Heart right ventricle (tissue), 16 donors: ENCODE measurements at regions not wholly inside any gene's neighbourhood (a gene's known extent, or its start where the extent isn't known, plus 50 kb on each side); places are given as distances from the start of the nearest gene placed in this dataset.

Source experiments
- ATAC-seq, 8 donors: fragments of 200-7000 bp; cut with Tn5 transposase; one replicate each; pipeline ENCODE4 v1.9.1; 2020; ENCODE audit warnings: mild to moderate bottlenecking in 8 of 8, moderate library complexity in 8 of 8, moderate number of reproducible peaks in 1 of 8
- DNase-seq, 2 donors: peaks; one replicate each; pipeline ENCODE4 v3.0.0-alpha.2; 2020
- H3K27ac ChIP-seq, 10 donors: fragments of 200-600 bp; sonication (generic) in 2 of 10; one replicate each; pipeline versions ENCODE4 v1.5.0 to v1.8.0; 2020 to 2022; ENCODE audit warnings: mild to moderate bottlenecking in 3 of 10
- H3K27me3 ChIP-seq, 7 donors: fragments of 200-600 bp; one replicate each; pipeline ENCODE4 v1.8.0; 2021 to 2022; ENCODE audit warnings: mild to moderate bottlenecking in 2 of 7
- H3K36me3 ChIP-seq, 9 donors: fragments of 200-600 bp; sonication (generic) in 1 of 9; one replicate each; pipeline versions ENCODE4 v1.5.0 to v1.8.0; 2020 to 2022; ENCODE audit warnings: mild to moderate bottlenecking in 2 of 9
- H3K4me1 ChIP-seq, 9 donors: fragments of 200-600 bp; sonication (generic) in 1 of 9; one replicate each; pipeline versions ENCODE4 v1.5.0 to v1.8.0; 2020 to 2022; ENCODE audit warnings: mild to moderate bottlenecking in 4 of 9
- H3K4me3 ChIP-seq, 10 donors: fragments of 200-600 bp; sonication (generic) in 2 of 10; one replicate each; pipeline versions ENCODE4 v1.5.0 to v1.8.0; 2020 to 2022; ENCODE audit warnings: mild to moderate bottlenecking in 7 of 10, moderate library complexity in 2 of 10
- H3K9me3 ChIP-seq, 11 donors: fragments of 200-600 bp in 10 of 11; sonication (generic) in 2 of 11; one replicate each; pipeline versions ENCODE4 v1.5.0 to v1.8.0; 2013 to 2022; ENCODE audit warnings: mild to moderate bottlenecking in 2 of 11, control low read depth in 1 of 11, moderate library complexity in 1 of 11
- WGBS, 2 donors: extraction: QIAGEN DNeasy Blood & Tissue Kit; methylation state at CpG; one replicate each; pipeline ENCODE4 v1.1.7; 2013; ENCODE audit warnings: inconsistent platforms in 1 of 2; 5-methylcytosine and 5-hydroxymethylcytosine counted together
- intact Hi-C, 10 donors: fragments of 100-400 bp; cut with DNase I; formaldehyde crosslinking; loops; one replicate each; pipeline versions ENCODE4 v1.11.1 to v1.14.2; 2022
- TF ChIP-seq, protein P1 (sequence below), 9 donors: fragments of 200-600 bp; sonication (generic) in 2 of 9; IDR thresholded peaks; one replicate each; pipeline versions ENCODE4 v1.5.0 to v1.8.0; 2021 to 2022; ENCODE audit warnings: antibody characterized with exemption in 9 of 9, mild to moderate bottlenecking in 5 of 9, moderate library complexity in 1 of 9
- donor health status: Arrhythmogenic right ventricular cardiomyopathy.
- donor health status: ischemic (EF 13 %, LVEDD 7.1; RV severe dilation, severe dysfunction).
- donor health status: healthy with polysubstance abuse.
- donor health status: DM: no; HTN: yes; CAD: no.
- donor health status: DM: no; HTN: no; CAD: no.
- donor health status: ischemic (EF 25% LVEDD 6.9; RV normal size, moderate dysfunction).
- donor health status: ischemic (EF 25% LVEDD 5.7; RV mildly dilated, moderate dysfunction).
- donor health status: healthy.
- donor health status: DM: yes; HTN: yes; CAD: no.
- donor health status: Ischemic cardiomyopathy.
- donor health status: ischemic (EF 35%, LVEDD 5.7; RV mildly dilated, moderate dysfunction).
- donor health status: nonischemic (EF 11% LVEDD 7.7; RV severe dilation, severe dysfunction).
- donor health status: DM: yes; HTN: yes; CAD: no.
- donor health status: PGD.
- donor health status: ischemic (EF 29% LVEDD 5.4; RV normal size, mild dysfunction).
- donor health status: nonischemic (EF 23%, LVEDD 6.1; RV moderate dilation, normal function).

- H3K4me3 ChIP-seq, result no peak overlapping the region
Measured at GRCh38 chr10:107442035-107442505, 277.6 kb upstream of the SORCS1 start.

DNA sequence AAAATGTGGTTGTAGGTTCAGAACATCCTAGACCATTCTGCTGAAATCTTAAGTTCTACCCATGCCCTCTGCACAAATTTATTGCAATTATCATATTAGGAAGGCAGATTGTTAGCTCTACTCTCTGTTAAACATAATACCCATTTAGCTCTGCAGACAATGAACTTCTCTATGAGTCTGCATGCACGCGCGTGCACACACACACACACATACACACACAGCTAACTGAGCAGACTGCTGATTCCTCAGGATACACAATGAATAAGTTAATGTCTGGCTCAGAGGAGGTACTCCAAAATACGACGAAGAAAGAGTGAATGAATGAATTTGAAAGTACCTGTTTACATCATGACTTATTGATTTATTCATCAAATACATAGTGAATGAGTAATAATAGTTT, 276.2 kb upstream of the SORCS1 start:
- no peak overlapping the region for H3K27ac ChIP-seq
- intact Hi-C loops, result no loop called here
- H3K27me3 ChIP-seq, result no peaks in the 10 kb centered on the region
- no peak overlapping the region for H3K4me3 ChIP-seq
- TF ChIP-seq, protein P1, sequence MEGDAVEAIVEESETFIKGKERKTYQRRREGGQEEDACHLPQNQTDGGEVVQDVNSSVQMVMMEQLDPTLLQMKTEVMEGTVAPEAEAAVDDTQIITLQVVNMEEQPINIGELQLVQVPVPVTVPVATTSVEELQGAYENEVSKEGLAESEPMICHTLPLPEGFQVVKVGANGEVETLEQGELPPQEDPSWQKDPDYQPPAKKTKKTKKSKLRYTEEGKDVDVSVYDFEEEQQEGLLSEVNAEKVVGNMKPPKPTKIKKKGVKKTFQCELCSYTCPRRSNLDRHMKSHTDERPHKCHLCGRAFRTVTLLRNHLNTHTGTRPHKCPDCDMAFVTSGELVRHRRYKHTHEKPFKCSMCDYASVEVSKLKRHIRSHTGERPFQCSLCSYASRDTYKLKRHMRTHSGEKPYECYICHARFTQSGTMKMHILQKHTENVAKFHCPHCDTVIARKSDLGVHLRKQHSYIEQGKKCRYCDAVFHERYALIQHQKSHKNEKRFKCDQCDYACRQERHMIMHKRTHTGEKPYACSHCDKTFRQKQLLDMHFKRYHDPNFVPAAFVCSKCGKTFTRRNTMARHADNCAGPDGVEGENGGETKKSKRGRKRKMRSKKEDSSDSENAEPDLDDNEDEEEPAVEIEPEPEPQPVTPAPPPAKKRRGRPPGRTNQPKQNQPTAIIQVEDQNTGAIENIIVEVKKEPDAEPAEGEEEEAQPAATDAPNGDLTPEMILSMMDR (IDR thresholded peaks at IDR 0.05), result no peak
- ATAC-seq, result no peak
- H3K4me1 ChIP-seq, result no peaks in the 10 kb centered on the region
- H3K9me3 ChIP-seq, result no peaks in the 10 kb centered on the region
- DNase-seq, result no peak
- H3K36me3 ChIP-seq, result no peaks in the 10 kb centered on the region
- 91 to 94% methylated on average over 5 of the region's 5 CpGs for WGBS, 2 donors

More at GRCh38 chr10:107442035-107442505, 277.6 kb upstream of the SORCS1 start:
- Histone ChIP-seq H3K4me1 (no peaks in the 10 kb centered on the region), H3K36me3 (no peaks in the 10 kb centered on the region), H3K9me3 (no peaks in the 10 kb centered on the region), H3K27me3 (no peaks in the 10 kb centered on the region), H3K27ac (no peak overlapping the region)
- TF ChIP-seq, protein P1 (IDR thresholded peaks at IDR 0.05), result no peak
- DNase-seq (no peak), ATAC-seq (no peak)
- intact Hi-C loops, result no loop called here
- 34 to 54% methylated on average over 5 of the region's 5 CpGs for WGBS, 2 donors

DNA sequence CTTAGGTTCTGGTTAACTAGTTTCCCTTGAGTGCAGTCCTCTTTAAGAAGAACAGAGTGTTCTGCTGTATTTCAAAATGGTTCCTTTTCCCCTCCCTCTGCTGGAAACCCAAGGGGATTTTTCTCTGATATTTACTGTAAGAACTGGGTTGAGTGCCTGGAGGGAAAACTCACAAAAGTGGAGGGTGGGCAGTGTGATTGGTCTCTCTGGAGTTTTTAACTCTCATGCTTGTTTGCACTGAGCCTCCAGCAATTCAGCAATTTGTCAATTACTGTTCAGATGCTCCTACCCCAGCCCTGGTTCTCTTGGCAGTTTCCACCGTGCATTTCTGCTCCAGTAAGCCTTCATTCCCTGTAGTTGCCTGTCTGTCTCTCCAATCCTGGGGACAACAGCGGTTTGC, 273.4 kb upstream of the SORCS1 start:
- 66 to 69% methylated on average over 2 of the region's 2 CpGs for WGBS, 2 donors
- no peak overlapping the region for H3K4me3 ChIP-seq
- H3K27ac ChIP-seq, result no peak overlapping the region
- no peaks in the 10 kb centered on the region for H3K4me1 ChIP-seq
- intact Hi-C loops, result no loop called here
- no peaks in the 10 kb centered on the region for H3K9me3 ChIP-seq
- H3K36me3 ChIP-seq, result no peaks in the 10 kb centered on the region
- TF ChIP-seq, protein P1 (IDR thresholded peaks at IDR 0.05), result no peak
- DNase-seq, result no peak
- H3K27me3 ChIP-seq, result no peaks in the 10 kb centered on the region
- ATAC-seq, result no peak

DNA sequence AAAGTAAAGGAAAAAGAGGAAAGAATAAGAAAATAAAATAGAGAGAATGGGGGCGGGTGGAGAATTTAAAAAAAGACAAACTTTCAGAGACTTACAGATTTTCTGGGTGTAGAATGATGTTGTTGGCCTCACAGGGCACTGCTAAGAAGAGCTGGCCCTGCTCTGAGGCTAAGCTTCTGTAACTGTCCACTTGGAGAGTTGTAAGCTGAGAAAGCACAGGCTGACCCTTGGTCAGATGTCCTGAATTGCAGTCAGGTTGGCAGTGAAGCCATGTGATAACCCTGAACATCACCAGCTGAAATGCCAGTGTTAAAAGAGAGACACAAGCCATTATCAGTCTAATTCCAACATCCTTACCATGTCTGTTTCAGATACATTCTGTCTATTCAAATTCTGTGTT, 272.1 kb upstream of the SORCS1 start:
- TF ChIP-seq, protein P1 (IDR thresholded peaks at IDR 0.05), result no peak
- H3K27me3 ChIP-seq, result no peaks in the 10 kb centered on the region
- no peaks in the 10 kb centered on the region for H3K9me3 ChIP-seq
- H3K4me1 ChIP-seq, result no peaks in the 10 kb centered on the region
- intact Hi-C loops, result no loop called here
- H3K27ac ChIP-seq, result no peak overlapping the region
- ATAC-seq, result no peak
- DNase-seq, result no peak
- no peaks in the 10 kb centered on the region for H3K36me3 ChIP-seq
- 91 to 92% methylated on average over 1 of the region's 1 CpG for WGBS, 2 donors
- H3K4me3 ChIP-seq, result no peak overlapping the region
